ENCODE measurements at regions not wholly inside any gene's neighbourhood (a gene's known extent, or its start where the extent isn't known, plus 50 kb on each side); places are given as distances from the start of the nearest gene placed in this dataset.

DNA sequence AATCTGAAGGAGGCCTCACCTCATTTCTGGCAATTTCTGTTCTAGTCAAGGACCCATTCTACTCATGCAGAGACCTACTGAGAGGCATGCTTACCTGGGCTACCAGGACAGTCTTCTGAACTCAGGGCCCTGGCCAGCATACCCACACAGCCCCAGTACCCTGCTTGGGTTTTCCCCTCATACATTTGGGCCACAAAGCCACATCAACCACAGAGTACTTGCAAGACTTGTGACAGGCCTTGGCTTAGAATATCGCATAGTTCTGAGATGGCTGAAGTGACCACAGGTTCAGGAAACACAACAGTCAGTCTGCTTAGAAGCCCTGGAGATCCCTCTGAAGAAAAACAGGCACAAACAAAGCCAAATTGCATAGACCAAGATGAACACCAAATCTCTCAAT, 758.8 kb upstream of the CDH9 start:
- intact Hi-C loops (cut with micrococcal nuclease): no loop called here
- Histone ChIP-seq H3K4me2 (ENCODE audit: insufficient read depth, low read length) (no peak overlapping the region), H3K9me1 (replicated peaks; ENCODE audit: control insufficient read depth, extremely low read depth, insufficient read depth, low read length) (no peaks in the 10 kb centered on the region), H3K9me3 (replicated peaks; ENCODE audit: control insufficient read depth, insufficient read depth, low read length) (no peaks in the 10 kb centered on the region), H3K27ac (ENCODE audit: insufficient read depth, low read depth, low read length) (no peak overlapping the region), H2AFZ (ENCODE audit: low read depth, low read length) (no peak overlapping the region), H3K36me3 (ENCODE audit: control insufficient read depth in 2 of 2, extremely low read depth in 1 of 2, insufficient read depth in 2 of 2, low read length in 2 of 2) (no peaks in the 10 kb centered on the region), H3K4me3 (replicated peaks in 1 of 3; ENCODE audit: insufficient read depth in 1 of 3, low read depth in 1 of 3, low read length in 3 of 3) (no peak overlapping the region), H3K4me1 (ENCODE audit: control insufficient read depth, extremely low read depth, insufficient read depth, low read length) (no peaks in the 10 kb centered on the region), H3K9ac (replicated peaks; ENCODE audit: extremely low read depth, insufficient read depth, low read length) (no peak overlapping the region), H3K79me2 (ENCODE audit: control insufficient read depth, insufficient read depth, low read length) (no peaks in the 10 kb centered on the region), H4K20me1 (replicated peaks; ENCODE audit: control insufficient read depth, extremely low read depth, insufficient read depth, low read length) (no peaks in the 10 kb centered on the region), H3K27me3 (ENCODE audit: control insufficient read depth in 2 of 2, insufficient read depth in 2 of 2, low read length in 2 of 2) (no peaks in the 10 kb centered on the region)
- dilution Hi-C loops (cut with MboI; ENCODE audit: extremely low pct_ligation_motif_present, low sequenced_read_pairs): no loop called here
- TF ChIP-seq JUN (IDR thresholded peaks at IDR 0.05; ENCODE audit: borderline replicate concordance, insufficient read depth, insufficient read length, low read depth) (no peak), POLR2A (IDR thresholded peaks at IDR 0.05; ENCODE audit: low read depth, low read length) (no peak), MYC (IDR thresholded peaks at IDR 0.05; ENCODE audit: low read depth, low read length) (no peak), EZH2 (IDR thresholded peaks at IDR 0.05; ENCODE audit: borderline replicate concordance, low read depth, low read length, severe bottlenecking) (no peak)
- TF ChIP-seq, protein P1, sequence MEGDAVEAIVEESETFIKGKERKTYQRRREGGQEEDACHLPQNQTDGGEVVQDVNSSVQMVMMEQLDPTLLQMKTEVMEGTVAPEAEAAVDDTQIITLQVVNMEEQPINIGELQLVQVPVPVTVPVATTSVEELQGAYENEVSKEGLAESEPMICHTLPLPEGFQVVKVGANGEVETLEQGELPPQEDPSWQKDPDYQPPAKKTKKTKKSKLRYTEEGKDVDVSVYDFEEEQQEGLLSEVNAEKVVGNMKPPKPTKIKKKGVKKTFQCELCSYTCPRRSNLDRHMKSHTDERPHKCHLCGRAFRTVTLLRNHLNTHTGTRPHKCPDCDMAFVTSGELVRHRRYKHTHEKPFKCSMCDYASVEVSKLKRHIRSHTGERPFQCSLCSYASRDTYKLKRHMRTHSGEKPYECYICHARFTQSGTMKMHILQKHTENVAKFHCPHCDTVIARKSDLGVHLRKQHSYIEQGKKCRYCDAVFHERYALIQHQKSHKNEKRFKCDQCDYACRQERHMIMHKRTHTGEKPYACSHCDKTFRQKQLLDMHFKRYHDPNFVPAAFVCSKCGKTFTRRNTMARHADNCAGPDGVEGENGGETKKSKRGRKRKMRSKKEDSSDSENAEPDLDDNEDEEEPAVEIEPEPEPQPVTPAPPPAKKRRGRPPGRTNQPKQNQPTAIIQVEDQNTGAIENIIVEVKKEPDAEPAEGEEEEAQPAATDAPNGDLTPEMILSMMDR (IDR thresholded peaks at IDR 0.05; ENCODE audit: extremely low read depth in 1 of 2, insufficient read depth in 1 of 2, low read depth in 1 of 2, low read length in 2 of 2): no peak
- TF ChIP-seq, protein P2, sequence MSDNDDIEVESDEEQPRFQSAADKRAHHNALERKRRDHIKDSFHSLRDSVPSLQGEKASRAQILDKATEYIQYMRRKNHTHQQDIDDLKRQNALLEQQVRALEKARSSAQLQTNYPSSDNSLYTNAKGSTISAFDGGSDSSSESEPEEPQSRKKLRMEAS (IDR thresholded peaks at IDR 0.05; ENCODE audit: insufficient read depth, insufficient read length): no peak
- no TSS peak for BruUV-seq (replicated peaks)
- DNase-seq (ENCODE audit: low read depth, low spot score) (no peak), FAIRE-seq (no peak)
- ChIA-PET CTCF (no interaction called here), POLR2A (no interaction called here)

DNA sequence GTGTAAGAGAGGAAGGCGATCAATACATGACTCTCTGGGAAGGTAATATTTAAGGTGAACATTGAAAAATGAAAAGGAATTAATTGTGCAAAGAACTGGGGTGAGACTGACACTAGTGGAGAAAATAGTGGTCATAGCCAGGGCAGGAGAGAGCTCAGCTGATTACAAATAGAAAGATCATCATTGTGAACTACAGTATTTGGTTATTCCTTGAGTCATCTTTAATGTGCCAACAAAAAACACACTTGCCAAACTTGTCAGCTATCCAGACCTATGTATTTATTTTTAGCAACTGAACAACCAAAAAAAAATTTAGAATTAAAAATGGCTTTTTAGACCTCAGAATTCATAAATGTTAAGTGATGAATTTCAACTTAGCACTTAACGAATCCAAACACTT, 749.8 kb upstream of the CDH9 start:
- Histone ChIP-seq H4K20me1 (replicated peaks; ENCODE audit: control insufficient read depth, extremely low read depth, insufficient read depth, low read length) (no peaks in the 10 kb centered on the region), H3K27me3 (ENCODE audit: control insufficient read depth in 2 of 2, insufficient read depth in 2 of 2, low read length in 2 of 2) (no peaks in the 10 kb centered on the region), H3K4me1 (ENCODE audit: control insufficient read depth, extremely low read depth, insufficient read depth, low read length) (no peaks in the 10 kb centered on the region), H3K79me2 (ENCODE audit: control insufficient read depth, insufficient read depth, low read length) (no peaks in the 10 kb centered on the region), H3K9me3 (replicated peaks; ENCODE audit: control insufficient read depth, insufficient read depth, low read length) (no peaks in the 10 kb centered on the region), H3K9me1 (replicated peaks; ENCODE audit: control insufficient read depth, extremely low read depth, insufficient read depth, low read length) (no peaks in the 10 kb centered on the region), H3K4me3 (replicated peaks in 1 of 3; ENCODE audit: insufficient read depth in 1 of 3, low read depth in 1 of 3, low read length in 3 of 3) (no peak overlapping the region), H3K9ac (replicated peaks; ENCODE audit: extremely low read depth, insufficient read depth, low read length) (no peak overlapping the region), H3K27ac (ENCODE audit: insufficient read depth, low read depth, low read length) (no peak overlapping the region), H2AFZ (ENCODE audit: low read depth, low read length) (no peak overlapping the region), H3K4me2 (ENCODE audit: insufficient read depth, low read length) (no peak overlapping the region), H3K36me3 (ENCODE audit: control insufficient read depth in 2 of 2, extremely low read depth in 1 of 2, insufficient read depth in 2 of 2, low read length in 2 of 2) (no peaks in the 10 kb centered on the region)
- no peak for DNase-seq (ENCODE audit: low read depth, low spot score)
- ChIA-PET POLR2A (no interaction called here), CTCF (no interaction called here)
- dilution Hi-C loops (cut with MboI; ENCODE audit: extremely low pct_ligation_motif_present, low sequenced_read_pairs): no loop called here
- TF ChIP-seq GATA2 (IDR thresholded peaks at IDR 0.05; ENCODE audit: insufficient read depth, insufficient read length, low read depth, low read length) (no peak), MYC (IDR thresholded peaks at IDR 0.05; ENCODE audit: low read depth, low read length) (no peak), EZH2 (IDR thresholded peaks at IDR 0.05; ENCODE audit: borderline replicate concordance, low read depth, low read length, severe bottlenecking) (no peak), POLR2A (IDR thresholded peaks at IDR 0.05; ENCODE audit: low read depth, low read length) (no peak), JUN (IDR thresholded peaks at IDR 0.05; ENCODE audit: borderline replicate concordance, insufficient read depth, insufficient read length, low read depth) (no peak), POLR2AphosphoS5 (IDR thresholded peaks at IDR 0.05; ENCODE audit: insufficient read depth, low read depth, low read length) (no peak), FOS (IDR thresholded peaks at IDR 0.05; ENCODE audit: borderline replicate concordance, insufficient read depth, low read length) (no peak)
- TF ChIP-seq, protein P2 (IDR thresholded peaks at IDR 0.05; ENCODE audit: insufficient read depth, insufficient read length): no peak
- TF ChIP-seq, protein P1 (IDR thresholded peaks at IDR 0.05; ENCODE audit: extremely low read depth in 1 of 2, insufficient read depth in 1 of 2, low read depth in 1 of 2, low read length in 2 of 2): no peak
- FAIRE-seq: no peak
- BruUV-seq (replicated peaks): no TSS peak
- intact Hi-C loops (cut with micrococcal nuclease): no loop called here

All from endothelial cell of umbilical vein (primary cell).